Endothelial cell of umbilical vein (primary cell): ENCODE measurements at regions not wholly inside any gene's neighbourhood (a gene's known extent, or its start where the extent isn't known, plus 50 kb on each side); places are given as distances from the start of the nearest gene placed in this dataset.

Source experiments
- BruUV-seq: library from RNA; stranded (reverse); fragments of 400-500 nt; replicated peaks from 2 replicates; lab custom pipeline; 2021; lab: Mats Ljungman, UMichigan
- CTCF ChIA-PET: fragments of 300-600, 350-600 bp; sonication (Branson Sonifier 250); formaldehyde crosslinking; loops from one replicate; lab custom pipeline; 2021; ENCODE audit warnings: antibody characterized with exemption, inconsistent platforms; lab: Charles Lee
- POLR2A ChIA-PET: fragments of 300-600, 350-600 bp; sonication (Branson Sonifier 250); formaldehyde crosslinking; loops from one replicate; lab custom pipeline; 2021; ENCODE audit warnings: antibody characterized with exemption, inconsistent platforms; lab: Charles Lee
- DNase-seq: peaks from one replicate; pipeline ENCODE4 v3.0.0-alpha.2; 2011; ENCODE audit warnings: low read depth, low spot score
- FAIRE-seq: peaks from 2 replicates; lab custom pipeline; 2011; peaks lifted over from hg19 to GRCh38; lab: Jason Lieb, UNC
- H2AFZ ChIP-seq: 2 replicates; pipeline ENCODE4 v1.6.0; 2012; ENCODE audit warnings: low read depth, low read length, control low read depth, inconsistent platforms
- H3K27ac ChIP-seq: 2 replicates; pipeline ENCODE4 v1.5.1; 2011; ENCODE audit warnings: low read depth, mild to moderate bottlenecking, control low read depth, low read length, moderate library complexity; ENCODE audit not compliant: insufficient read depth
- H3K27me3 ChIP-seq, 2 experiments: 2 replicates each; pipeline versions ENCODE4 v1.6.0 to v1.6.1; 2011; ENCODE audit warnings: low read length in 2 of 2, mixed read lengths in 1 of 2; ENCODE audit not compliant: control insufficient read depth in 2 of 2, insufficient read depth in 2 of 2
- H3K36me3 ChIP-seq, 2 experiments: 2 replicates in 1 of 2; 3 replicates in 1 of 2; pipeline ENCODE4 v1.5.1; 2011; ENCODE audit warnings: low read length in 2 of 2, mild to moderate bottlenecking in 1 of 2, moderate library complexity in 1 of 2; ENCODE audit not compliant: control insufficient read depth in 2 of 2, insufficient read depth in 2 of 2; ENCODE audit errors: extremely low read depth in 1 of 2
- H3K4me1 ChIP-seq: 3 replicates; pipeline ENCODE4 v1.5.1; 2011; ENCODE audit warnings: mild to moderate bottlenecking, low read length; ENCODE audit not compliant: control insufficient read depth, insufficient read depth; ENCODE audit errors: extremely low read depth
- H3K4me2 ChIP-seq: 2 replicates; pipeline ENCODE4 v1.6.1; 2011; ENCODE audit warnings: low read length, control low read depth, mixed read lengths; ENCODE audit not compliant: insufficient read depth
- H3K4me3 ChIP-seq, 3 experiments: fragments of 200-600 bp in 1 of 3; sonication (generic), shearing (Covaris generic) in 1 of 3; replicated peaks in 1 of 3; 2 replicates each; pipeline ENCODE4 v1.5.1; 2011 to 2016; ENCODE audit warnings: control low read depth in 3 of 3, low read length in 3 of 3, mild to moderate bottlenecking in 2 of 3, inconsistent platforms in 1 of 3, low read depth in 1 of 3, moderate library complexity in 1 of 3; ENCODE audit not compliant: insufficient read depth in 1 of 3
- H3K79me2 ChIP-seq: 2 replicates; pipeline ENCODE4 v1.6.0; 2012; ENCODE audit warnings: low read length, inconsistent platforms; ENCODE audit not compliant: control insufficient read depth, insufficient read depth
- H3K9ac ChIP-seq: replicated peaks from 2 replicates; pipeline ENCODE3; 2011; ENCODE audit warnings: low read length, control low read depth; ENCODE audit not compliant: insufficient read depth; ENCODE audit errors: extremely low read depth
- H3K9me1 ChIP-seq: replicated peaks from 3 replicates; pipeline ENCODE4 v1.6.0; 2011; ENCODE audit warnings: mild to moderate bottlenecking, low read length; ENCODE audit not compliant: control insufficient read depth, insufficient read depth; ENCODE audit errors: extremely low read depth
- H3K9me3 ChIP-seq: replicated peaks from 2 replicates; pipeline ENCODE4 v1.5.1; 2012; ENCODE audit warnings: low read length, inconsistent platforms; ENCODE audit not compliant: control insufficient read depth, insufficient read depth
- H4K20me1 ChIP-seq: replicated peaks from 2 replicates; pipeline ENCODE3; 2011; ENCODE audit warnings: mild to moderate bottlenecking, low read length; ENCODE audit not compliant: control insufficient read depth, insufficient read depth; ENCODE audit errors: extremely low read depth
- EZH2 ChIP-seq: IDR thresholded peaks from 2 replicates; pipeline ENCODE4 v1.6.1; 2012; ENCODE audit warnings: borderline replicate concordance, low read depth, mild to moderate bottlenecking, moderate library complexity, low read length, inconsistent platforms; ENCODE audit not compliant: severe bottlenecking
- FOS ChIP-seq: IDR thresholded peaks from 2 replicates; pipeline ENCODE4 v1.6.1; 2011; ENCODE audit warnings: mild to moderate bottlenecking, low read length, moderate library complexity, borderline replicate concordance; ENCODE audit not compliant: insufficient read depth
- GATA2 ChIP-seq: IDR thresholded peaks from 2 replicates; pipeline ENCODE4 v1.7.0; 2011; ENCODE audit warnings: low read depth, mild to moderate bottlenecking, moderate library complexity, mixed read lengths, low read length; ENCODE audit not compliant: insufficient read length, insufficient read depth
- MYC ChIP-seq: IDR thresholded peaks from one replicate; pipeline ENCODE4 v1.6.1; 2011; ENCODE audit warnings: mild to moderate bottlenecking, low read depth, low read length
- POLR2A ChIP-seq: IDR thresholded peaks from 2 replicates; pipeline ENCODE4 v1.6.1; 2012; ENCODE audit warnings: low read depth, mild to moderate bottlenecking, control low read depth, low read length
- POLR2AphosphoS5 ChIP-seq: IDR thresholded peaks from 2 replicates; pipeline ENCODE4 v1.6.1; 2012; ENCODE audit warnings: low read depth, mild to moderate bottlenecking, control low read depth, low read length, moderate library complexity; ENCODE audit not compliant: insufficient read depth
- dilution Hi-C: fragments of 300-500 bp; cut with MboI; formaldehyde crosslinking; loops from one replicate; pipeline ENCODE4 v1.15.0; 2019; ENCODE audit warnings: low sequenced_read_pairs; ENCODE audit not compliant: extremely low pct_ligation_motif_present
- intact Hi-C: fragments of 100-400 bp; cut with micrococcal nuclease; formaldehyde crosslinking; loops from one replicate; pipeline ENCODE4 v1.10.0; 2022
- TF ChIP-seq, protein P1 (sequence below), 2 donors: IDR thresholded peaks; 1 replicate in 1 of 2; 2 replicates in 1 of 2; pipeline ENCODE4 v1.5.1; 2011; ENCODE audit warnings: low read length in 2 of 2, mild to moderate bottlenecking in 2 of 2, moderate library complexity in 2 of 2, control low read depth in 1 of 2, inconsistent platforms in 1 of 2, low read depth in 1 of 2; ENCODE audit not compliant: insufficient read depth in 1 of 2; ENCODE audit errors: extremely low read depth in 1 of 2
- TF ChIP-seq, protein P2 (sequence below): IDR thresholded peaks from 2 replicates; pipeline ENCODE4 v1.6.1; 2011; ENCODE audit not compliant: insufficient read depth, insufficient read length

DNA sequence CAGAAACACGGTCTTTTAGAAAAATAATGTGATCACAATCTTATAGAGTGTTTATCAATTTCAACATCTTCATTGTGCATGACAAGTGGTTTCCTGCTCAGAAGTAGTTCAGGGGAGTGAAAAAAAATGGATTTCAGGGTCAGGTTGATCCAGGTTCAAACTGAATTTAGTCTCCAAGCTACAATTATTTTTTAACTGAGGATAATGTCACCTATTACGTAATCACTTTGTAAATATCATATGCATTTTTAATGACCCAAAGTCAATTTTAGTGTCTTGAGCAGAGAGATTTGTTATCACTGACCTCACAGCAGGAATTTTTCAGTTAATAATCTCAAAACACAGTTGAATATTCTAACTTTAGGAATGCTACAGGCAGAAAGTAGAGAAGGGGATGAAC lies 627.2 kb upstream of the LUZP2 start:
- FAIRE-seq: no peak
- H3K9ac ChIP-seq: no peak overlapping the region
- H4K20me1 ChIP-seq: no peaks in the 10 kb centered on the region
- ChIA-PET POLR2A (no interaction called here), CTCF (no interaction called here)
- TF ChIP-seq GATA2 (no peak), MYC (no peak), EZH2 (no peak), FOS (no peak), POLR2AphosphoS5 (no peak), POLR2A (no peak)
- TF ChIP-seq, protein P1, sequence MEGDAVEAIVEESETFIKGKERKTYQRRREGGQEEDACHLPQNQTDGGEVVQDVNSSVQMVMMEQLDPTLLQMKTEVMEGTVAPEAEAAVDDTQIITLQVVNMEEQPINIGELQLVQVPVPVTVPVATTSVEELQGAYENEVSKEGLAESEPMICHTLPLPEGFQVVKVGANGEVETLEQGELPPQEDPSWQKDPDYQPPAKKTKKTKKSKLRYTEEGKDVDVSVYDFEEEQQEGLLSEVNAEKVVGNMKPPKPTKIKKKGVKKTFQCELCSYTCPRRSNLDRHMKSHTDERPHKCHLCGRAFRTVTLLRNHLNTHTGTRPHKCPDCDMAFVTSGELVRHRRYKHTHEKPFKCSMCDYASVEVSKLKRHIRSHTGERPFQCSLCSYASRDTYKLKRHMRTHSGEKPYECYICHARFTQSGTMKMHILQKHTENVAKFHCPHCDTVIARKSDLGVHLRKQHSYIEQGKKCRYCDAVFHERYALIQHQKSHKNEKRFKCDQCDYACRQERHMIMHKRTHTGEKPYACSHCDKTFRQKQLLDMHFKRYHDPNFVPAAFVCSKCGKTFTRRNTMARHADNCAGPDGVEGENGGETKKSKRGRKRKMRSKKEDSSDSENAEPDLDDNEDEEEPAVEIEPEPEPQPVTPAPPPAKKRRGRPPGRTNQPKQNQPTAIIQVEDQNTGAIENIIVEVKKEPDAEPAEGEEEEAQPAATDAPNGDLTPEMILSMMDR (IDR thresholded peaks at IDR 0.05; ENCODE audit: extremely low read depth in 1 of 2, insufficient read depth in 1 of 2, low read depth in 1 of 2, low read length in 2 of 2): no peak
- TF ChIP-seq, protein P2, sequence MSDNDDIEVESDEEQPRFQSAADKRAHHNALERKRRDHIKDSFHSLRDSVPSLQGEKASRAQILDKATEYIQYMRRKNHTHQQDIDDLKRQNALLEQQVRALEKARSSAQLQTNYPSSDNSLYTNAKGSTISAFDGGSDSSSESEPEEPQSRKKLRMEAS: no peak
- no TSS peak for BruUV-seq
- H2AFZ ChIP-seq: no peak overlapping the region
- H3K9me3 ChIP-seq: no peaks in the 10 kb centered on the region
- H3K4me3 ChIP-seq: no peak overlapping the region
- dilution Hi-C loops: no loop called here
- no peaks in the 10 kb centered on the region for H3K27me3 ChIP-seq
- H3K9me1 ChIP-seq: no peaks in the 10 kb centered on the region
- no peak for DNase-seq
- no peaks in the 10 kb centered on the region for H3K36me3 ChIP-seq
- intact Hi-C loops: no loop called here
- H3K4me1 ChIP-seq: no peaks in the 10 kb centered on the region
- H3K79me2 ChIP-seq: no peaks in the 10 kb centered on the region
- no peak overlapping the region for H3K27ac ChIP-seq
- no peak overlapping the region for H3K4me2 ChIP-seq
